ENCODE measurements at regions not wholly inside any gene's neighbourhood (a gene's known extent, or its start where the extent isn't known, plus 50 kb on each side); places are given as distances from the start of the nearest gene placed in this dataset.

- Histone ChIP-seq H3K14ac (ENCODE audit: insufficient read depth, low read length) (no peak overlapping the region), H4K8ac (replicated peaks; ENCODE audit: insufficient read length, low read depth, low read length) (no peak overlapping the region), H2AK5ac (ENCODE audit: insufficient read length, low read length) (no peak overlapping the region), H3K9me3 (ENCODE audit: control insufficient read depth, low read depth, low read length) (no peaks in the 10 kb centered on the region), H3K56ac (ENCODE audit: insufficient read length, low read depth, low read length) (no peak overlapping the region), H2BK120ac (ENCODE audit: low read depth, low read length, poor library complexity, severe bottlenecking) (no peak overlapping the region), H4K5ac (ENCODE audit: insufficient read length, low read depth, low read length) (no peak overlapping the region), H3K9ac (ENCODE audit: extremely low read depth, insufficient read length, low read length) (no peak overlapping the region), H3K23me2 (ENCODE audit: insufficient read length, low read depth, low read length, poor library complexity, severe bottlenecking) (no peaks in the 10 kb centered on the region), H4K20me1 (ENCODE audit: control insufficient read depth, insufficient read depth, insufficient read length) (no peaks in the 10 kb centered on the region), H3K27ac (ENCODE audit: insufficient read length, low read depth, low read length) (no peak overlapping the region), H2BK15ac (ENCODE audit: low read depth, low read length) (no peak overlapping the region), H3K27me3 (ENCODE audit: insufficient read depth, low read length) (no peaks in the 10 kb centered on the region), H2BK5ac (ENCODE audit: insufficient read length, low read length) (no peak overlapping the region), H3K79me2 (ENCODE audit: insufficient read depth, low read length) (no peaks in the 10 kb centered on the region), H4K91ac (ENCODE audit: insufficient read length, low read depth, low read length) (no peak overlapping the region), H3T11ph (ENCODE audit: low read length) (no peak overlapping the region), H2BK20ac (ENCODE audit: low read depth, low read length, poor library complexity, severe bottlenecking) (no peak overlapping the region), H2AFZ (ENCODE audit: low read length) (no peak overlapping the region), H3K4ac (ENCODE audit: low read depth, low read length) (no peak overlapping the region), H3K23ac (ENCODE audit: insufficient read length, low read depth, low read length) (no peak overlapping the region), H3K18ac (ENCODE audit: insufficient read length, low read depth, low read length) (no peak overlapping the region), H2BK12ac (ENCODE audit: insufficient read length, low read depth, low read length) (no peak overlapping the region), H3K4me2 (ENCODE audit: insufficient read depth, insufficient read length, low read length) (no peak overlapping the region), H3K4me1 (ENCODE audit: insufficient read depth, low read length) (no peaks in the 10 kb centered on the region), H3K79me1 (ENCODE audit: insufficient read depth, low read depth, low read length, poor library complexity, severe bottlenecking) (no peaks in the 10 kb centered on the region)
- Mint-ChIP-seq H3K4me1 (0 out of 4 replicates have a peak, but pooled peaks cover 0 to 2% of the 10 kb centered on the region in 2 experiments), H3K36me3 (ENCODE audit: insufficient read depth in 1 of 3, low read depth in 3 of 3) (no peaks in the 10 kb centered on the region), H3K27ac (peak overlapping the region in 1 of 3 experiments; percentile 83; a peak in 2 of 7 replicates), H3K27me3 (ENCODE audit: low read depth) (no peaks in the 10 kb centered on the region; the same call in 1 of the 2 replicates), H3K4me3 (no peak overlapping the region), H3K9me3 (no peaks in the 10 kb centered on the region; a peak in 1 of 5 replicates)
- DNase-seq = no peak
- WGBS (ENCODE audit: extremely low coverage, insufficient read length, low lambda C conversion rate) = no CpG with 5 or more reads among the region's 3 CpGs
- no peak for TF ChIP-seq CTCF (conservative IDR thresholded peaks at IDR 0.05)
These were observed 462.6 kb downstream of the SLC4A3 start for GRCh38 chr2:220090050-220090449.
